Amygdala (tissue), 56 donors: ENCODE measurements at regions not wholly inside any gene's neighbourhood (a gene's known extent, or its start where the extent isn't known, plus 50 kb on each side); places are given as distances from the start of the nearest gene placed in this dataset.

Source experiments
- DNase-seq, 56 donors: peaks; one replicate each; lab custom pipeline; 2025; lab: John Stamatoyannopoulos, UW

GRCh38 chr15:29959384-29960137, 123.2 kb upstream of the GOLGA8J start:
- peak in 2 of 56 donors; percentile 25 to 39 for DNase-seq

GRCh38 chr15:29952225-29952624, 130.0 kb upstream of the TJP1 start:
- peak in 38 of 56 donors; percentile 20 to 85 (median 56) for DNase-seq

DNA sequence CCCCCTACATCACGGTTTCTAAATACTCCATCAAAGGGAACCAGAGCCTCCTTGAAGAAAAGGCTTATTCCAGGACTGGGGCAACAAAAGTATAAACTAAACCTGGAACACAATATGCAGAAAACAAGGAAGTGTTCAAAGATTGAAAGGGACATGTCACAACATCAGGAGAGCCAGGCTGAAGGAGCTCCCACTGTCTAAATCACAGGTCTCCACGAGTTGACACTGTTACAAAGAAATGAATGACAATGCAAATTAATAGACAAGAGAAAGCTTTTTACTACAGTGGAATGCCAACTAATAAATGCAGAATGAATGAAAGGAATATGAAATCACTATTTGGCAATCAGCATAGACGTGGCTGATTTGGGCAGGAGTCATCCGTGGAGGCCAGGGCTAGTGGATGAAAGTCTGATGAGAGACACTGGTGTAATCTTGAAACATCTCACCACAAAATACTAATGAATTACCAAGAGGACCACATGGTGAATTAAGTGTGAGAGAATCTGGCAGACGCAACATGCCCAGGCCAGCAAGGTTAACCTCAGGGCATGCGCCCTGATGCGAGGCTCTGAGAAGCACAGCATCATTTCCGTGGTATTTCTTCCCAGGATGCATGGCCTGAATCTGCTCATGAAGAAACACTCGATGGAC, 123.8 kb upstream of the TJP1 start:
- DNase-seq: no peak

DNA sequence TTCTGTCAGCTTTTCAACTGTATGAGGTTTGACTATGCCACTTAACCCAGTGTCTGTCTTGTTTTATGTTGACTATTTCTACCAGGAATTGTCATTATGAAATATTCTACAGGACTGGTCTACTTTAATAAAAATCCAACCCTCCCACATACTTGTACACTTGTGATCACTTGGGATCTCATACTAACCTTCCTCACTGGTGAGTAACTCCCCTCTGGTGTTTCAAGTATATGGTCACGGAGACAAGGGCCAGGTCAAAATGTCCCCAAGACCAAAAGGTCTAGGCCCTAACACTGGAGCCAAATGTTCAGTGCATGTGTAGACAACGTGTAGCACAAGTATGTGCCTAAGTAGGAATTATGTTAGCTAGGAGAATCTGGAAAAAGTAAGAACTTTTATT, 122.7 kb upstream of the TJP1 start:
- no peak for DNase-seq

DNA sequence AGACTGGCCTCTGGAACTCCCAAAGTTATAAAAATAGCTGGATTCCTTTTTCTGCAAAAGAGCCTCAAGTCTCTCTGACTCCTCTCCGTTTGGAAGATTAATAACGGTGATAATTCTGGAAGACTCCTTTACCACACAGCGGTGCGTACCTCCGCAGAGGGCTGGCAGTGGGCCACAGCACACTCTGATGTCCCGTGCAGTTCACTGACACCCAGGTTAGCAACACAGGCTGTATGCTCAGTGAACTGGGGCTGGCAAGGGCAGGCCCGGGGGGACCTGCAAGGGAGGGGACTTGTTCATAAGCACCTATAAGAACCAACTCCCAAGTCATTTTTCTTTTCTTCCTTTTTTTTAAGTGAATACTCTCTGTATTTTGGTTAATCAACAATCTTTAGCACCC, 120.3 kb upstream of the TJP1 start:
- DNase-seq: no peak

GRCh38 chr15:29942143-29942542, 119.9 kb upstream of the TJP1 start:
- DNase-seq: peak in 10 of 56 donors; percentile 21 to 60 (median 34)

GRCh38 chr15:29939404-29939803, 117.1 kb upstream of the TJP1 start:
- DNase-seq: no peak

GRCh38 chr15:29938361-29939335, 116.4 kb upstream of the TJP1 start:
- peak in 1 of 56 donors; percentile 36 for DNase-seq

GRCh38 chr15:29937956-29938355, 115.7 kb upstream of the TJP1 start:
- DNase-seq: no peak

DNA sequence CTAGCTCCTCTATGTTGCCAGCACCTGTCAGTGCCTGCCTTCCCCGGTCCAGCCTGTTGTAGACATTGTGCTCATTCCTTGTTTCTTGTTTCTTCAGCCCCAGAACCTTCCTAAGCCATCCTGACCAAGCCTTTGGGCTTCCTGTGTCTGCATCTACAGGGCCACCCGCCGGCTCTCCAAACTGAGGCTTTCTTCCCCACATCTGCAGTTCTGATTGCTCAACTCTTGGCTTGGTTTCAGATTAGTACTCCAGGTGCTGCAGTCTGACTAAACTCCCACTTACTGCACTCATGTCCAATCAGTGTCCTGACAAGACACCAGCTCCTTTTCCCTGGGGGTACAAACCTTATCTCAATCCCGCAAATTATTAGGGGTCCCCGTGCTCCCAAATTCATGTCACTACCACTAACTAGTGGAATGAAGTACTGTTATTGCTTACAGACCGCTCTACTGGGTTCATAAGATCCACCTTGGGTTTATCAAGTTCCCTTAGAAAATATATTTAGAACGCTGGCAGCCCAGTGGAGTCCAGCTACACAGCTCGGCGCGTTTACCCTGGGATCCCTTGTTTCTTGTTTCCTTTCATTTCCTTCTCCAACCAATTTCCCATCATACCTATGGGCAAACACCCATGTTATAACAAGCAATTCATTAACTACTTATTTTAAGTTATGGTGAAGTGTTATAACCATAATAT, 114.2 kb upstream of the TJP1 start:
- DNase-seq: no peak

- DNase-seq: peak in 1 of 56 donors; percentile 20
Measured at GRCh38 chr15:29935296-29936004, 113.2 kb upstream of the TJP1 start.

DNA sequence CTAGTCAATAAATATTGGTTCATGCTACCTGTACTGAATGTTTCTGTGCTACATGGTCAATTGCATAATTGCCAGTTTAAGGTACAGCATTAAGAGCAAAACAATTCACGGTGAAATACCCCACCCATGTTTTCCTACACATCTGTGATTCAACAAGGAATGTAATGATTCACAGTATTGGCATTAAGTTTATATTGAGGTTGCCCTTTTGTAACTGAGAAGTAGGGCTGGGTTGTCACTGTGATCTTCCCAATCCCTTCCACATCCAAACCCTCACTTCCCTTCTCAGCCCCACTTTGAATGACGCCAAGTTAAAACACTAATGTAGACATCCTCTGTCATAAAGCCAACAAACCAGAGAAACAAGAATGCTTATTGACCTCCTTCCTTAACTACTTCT, 112.0 kb upstream of the TJP1 start:
- DNase-seq: no peak

DNA sequence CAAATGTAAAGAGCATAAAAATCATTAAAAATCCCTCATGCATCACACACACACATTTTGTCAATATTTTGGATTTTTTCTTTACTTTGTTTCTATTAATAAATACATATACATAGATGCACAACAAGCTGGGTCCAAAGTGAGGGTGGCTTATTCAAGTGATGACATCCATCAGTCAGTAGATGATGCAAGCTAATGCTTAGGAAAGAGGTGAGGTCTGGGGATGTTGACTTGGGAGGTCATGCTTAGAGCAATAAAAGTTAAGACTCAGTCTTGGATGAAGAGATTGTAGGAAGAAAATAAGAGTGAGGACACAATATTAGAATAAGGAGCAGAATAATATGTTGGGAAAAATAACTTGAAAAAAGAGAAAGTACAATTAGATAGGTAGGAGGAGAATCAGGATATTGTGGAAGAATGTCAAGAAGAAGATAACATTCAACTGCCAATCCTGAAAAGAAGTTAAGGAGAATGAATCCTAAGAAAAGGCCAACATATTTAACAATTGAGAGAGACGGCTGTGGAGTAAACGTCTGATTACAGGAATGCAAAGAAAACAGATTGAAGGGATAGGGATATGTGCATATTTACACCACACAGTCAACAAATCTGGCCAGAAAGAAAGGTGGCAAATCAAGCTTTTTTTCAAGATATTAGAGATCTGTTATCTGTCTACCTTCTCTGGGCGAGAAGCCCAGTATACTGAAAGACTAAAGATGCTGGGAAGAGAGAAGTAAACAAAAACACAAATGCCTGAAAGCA, 111.0 kb upstream of the TJP1 start:
- no peak for DNase-seq

GRCh38 chr15:29926083-29926388, 103.8 kb upstream of the TJP1 start:
- no peak for DNase-seq

- DNase-seq: peak in 12 of 56 donors; percentile 12 to 56 (median 36)
Measured at GRCh38 chr15:29925227-29926082, 103.2 kb upstream of the TJP1 start.

DNA sequence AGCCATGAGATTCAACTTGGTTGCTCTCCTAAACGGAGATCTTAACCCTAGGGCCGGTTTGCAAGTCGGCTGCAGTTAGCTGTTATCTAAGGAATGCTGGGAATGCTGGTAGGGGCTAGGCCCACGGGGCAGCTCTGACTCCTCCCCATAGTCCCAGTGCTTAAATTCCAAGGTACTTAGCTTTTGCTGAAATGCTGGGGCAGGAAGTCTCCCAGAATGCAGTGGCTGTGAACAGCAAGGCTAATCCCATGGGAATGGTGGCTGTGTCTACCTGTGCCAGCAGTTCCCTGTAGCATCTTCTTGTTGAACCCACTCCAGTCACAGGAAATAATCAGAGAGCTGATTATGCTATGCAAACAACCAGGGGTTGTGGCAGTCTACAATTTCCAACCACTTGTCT, 102.5 kb upstream of the TJP1 start:
- DNase-seq: no peak

GRCh38 chr15:29922191-29922590, 99.9 kb upstream of the TJP1 start:
- no peak for DNase-seq

- no peak for DNase-seq
Measured at GRCh38 chr15:29921130-29921601, 98.9 kb upstream of the TJP1 start.
